ENCODE measurements at regions not wholly inside any gene's neighbourhood (a gene's known extent, or its start where the extent isn't known, plus 50 kb on each side); places are given as distances from the start of the nearest gene placed in this dataset.
"Not testable (repeated sequence)": the region's sequence is repeated elsewhere in the genome, so short reads cannot be mapped to it uniquely, and the experiment has no call there.

- DNase-seq = not testable (repeated sequence)
Observed at GRCh38 chr6:14300189-14300588, 182.6 kb downstream of the CD83 start.

GRCh38 chr6:14300721-14301120 is 183.1 kb downstream of the CD83 start:
- DNase-seq = not testable (repeated sequence)

- not testable (repeated sequence) for DNase-seq
Observed at GRCh38 chr6:14301477-14301876, 183.9 kb downstream of the CD83 start.

GRCh38 chr6:14305131-14305530 is 187.6 kb downstream of the CD83 start:
- DNase-seq = no peak

GRCh38 chr6:14305624-14306023 is 188.1 kb downstream of the CD83 start:
- no peak for DNase-seq

GRCh38 chr6:14306151-14306906 is 188.8 kb downstream of the CD83 start:
- no peak for DNase-seq

- no peak for DNase-seq
Observed at GRCh38 chr6:14309516-14309915, 191.9 kb downstream of the CD83 start.

GRCh38 chr6:14309951-14310445 is 192.4 kb downstream of the CD83 start:
- no peak for DNase-seq

GRCh38 chr6:14310960-14311359 is 193.4 kb downstream of the CD83 start:
- no peak for DNase-seq

GRCh38 chr6:14312587-14312986 is 195.0 kb downstream of the CD83 start:
- no peak for DNase-seq

GRCh38 chr6:14313248-14313647 is 195.7 kb downstream of the CD83 start:
- no peak for DNase-seq

GRCh38 chr6:14315353-14315752 is 197.8 kb downstream of the CD83 start:
- DNase-seq = no peak

GRCh38 chr6:14316651-14317386 is 199.2 kb downstream of the CD83 start:
- no peak for DNase-seq

- no peak for DNase-seq
Observed at GRCh38 chr6:14317387-14317970, 199.9 kb downstream of the CD83 start.

- no peak for DNase-seq
Observed at GRCh38 chr6:14320332-14320731, 202.8 kb downstream of the CD83 start.

- DNase-seq = no peak
Observed at GRCh38 chr6:14321992-14322772, 204.6 kb downstream of the CD83 start.

GRCh38 chr6:14322841-14323240 is 205.3 kb downstream of the CD83 start:
- DNase-seq = no peak

- DNase-seq = no peak
Observed at GRCh38 chr6:14326774-14327173, 209.2 kb downstream of the CD83 start.

- DNase-seq = no peak
Observed at GRCh38 chr6:14328163-14328562, 210.6 kb downstream of the CD83 start.

GRCh38 chr6:14333556-14334305 is 216.2 kb downstream of the CD83 start:
- DNase-seq = no peak

GRCh38 chr6:14335071-14335470 is 217.5 kb downstream of the CD83 start:
- no peak for DNase-seq

- DNase-seq = no peak
Observed at GRCh38 chr6:14337152-14337551, 219.6 kb downstream of the CD83 start.

Data from NCI-H2107 (cell line).